Upper lobe of right lung (tissue), 1 donor: ENCODE measurements at regions not wholly inside any gene's neighbourhood (a gene's known extent, or its start where the extent isn't known, plus 50 kb on each side); places are given as distances from the start of the nearest gene placed in this dataset.
"Not testable (repeated sequence)": the region's sequence is repeated elsewhere in the genome, so short reads cannot be mapped to it uniquely, and the experiment has no call there.

Source experiments
- ATAC-seq: fragments of 200-7000 bp; cut with Tn5 transposase; one replicate; pipeline ENCODE4 v1.9.1; 2020; ENCODE audit warnings: mild to moderate bottlenecking, moderate library complexity
- DNase-seq: peaks from one replicate; pipeline ENCODE4 v3.0.0-alpha.2; 2020
- H3K27ac ChIP-seq: fragments of 200-600 bp; one replicate; pipeline ENCODE4 v1.8.0; 2022
- H3K27me3 ChIP-seq: fragments of 200-600 bp; one replicate; pipeline ENCODE4 v1.8.0; 2022; ENCODE audit warnings: mild to moderate bottlenecking
- H3K36me3 ChIP-seq: fragments of 200-600 bp; one replicate; pipeline ENCODE4 v1.8.0; 2022
- H3K4me1 ChIP-seq: fragments of 200-600 bp; one replicate; pipeline ENCODE4 v1.8.0; 2022
- H3K4me3 ChIP-seq: fragments of 200-600 bp; one replicate; pipeline ENCODE4 v1.8.0; 2022; ENCODE audit warnings: mild to moderate bottlenecking
- H3K9me3 ChIP-seq: fragments of 200-600 bp; one replicate; pipeline ENCODE4 v1.8.0; 2022
- CTCF ChIP-seq: fragments of 200-600 bp; IDR thresholded peaks from one replicate; pipeline ENCODE4 v1.8.0; 2022; ENCODE audit warnings: antibody characterized with exemption
- intact Hi-C: fragments of 100-400 bp; cut with DNase I; formaldehyde crosslinking; loops from one replicate; pipeline ENCODE4 v1.11.0; 2022
- donor health status: DM: no; HTN: yes; CAD: no; lungs with severe emphysema.

GRCh38 chr5:29148581-29148980, 2044.9 kb upstream of the CDH6 start:
- H3K4me3 ChIP-seq, result no peak overlapping the region
- DNase-seq (no peak), ATAC-seq (no peak)
- H3K36me3 ChIP-seq, result no peaks in the 10 kb centered on the region
- no peaks in the 10 kb centered on the region for H3K9me3 ChIP-seq
- intact Hi-C loops, result no loop called here
- no peak for TF ChIP-seq CTCF
- H3K4me1 ChIP-seq, result no peaks in the 10 kb centered on the region
- H3K27me3 ChIP-seq, result no peaks in the 10 kb centered on the region
- no peak overlapping the region for H3K27ac ChIP-seq

GRCh38 chr5:29148073-29148472, 2045.4 kb upstream of the CDH6 start:
- Histone ChIP-seq H3K27ac (no peak overlapping the region), H3K4me3 (no peak overlapping the region), H3K4me1 (no peaks in the 10 kb centered on the region), H3K9me3 (no peaks in the 10 kb centered on the region), H3K36me3 (no peaks in the 10 kb centered on the region), H3K27me3 (no peaks in the 10 kb centered on the region)
- DNase-seq (no peak), ATAC-seq (no peak)
- intact Hi-C loops, result no loop called here
- TF ChIP-seq CTCF, result no peak

GRCh38 chr5:29143266-29143665, 2050.2 kb upstream of the CDH6 start:
- Histone ChIP-seq H3K9me3 (no peaks in the 10 kb centered on the region), H3K36me3 (no peaks in the 10 kb centered on the region), H3K4me3 (no peak overlapping the region), H3K4me1 (no peaks in the 10 kb centered on the region), H3K27me3 (no peaks in the 10 kb centered on the region), H3K27ac (no peak overlapping the region)
- no peak for DNase-seq
- no peak for TF ChIP-seq CTCF
- ATAC-seq, result no peak
- intact Hi-C loops, result no loop called here

GRCh38 chr5:29134418-29134817, 2059.1 kb upstream of the CDH6 start:
- no peak overlapping the region for H3K27ac ChIP-seq
- peaks cover 5% of the 10 kb centered on the region for H3K9me3 ChIP-seq
- no peak for DNase-seq
- H3K4me3 ChIP-seq, result no peak overlapping the region
- no peak for ATAC-seq
- intact Hi-C loops, result no loop called here
- no peaks in the 10 kb centered on the region for H3K36me3 ChIP-seq
- no peaks in the 10 kb centered on the region for H3K4me1 ChIP-seq
- no peak for TF ChIP-seq CTCF
- no peaks in the 10 kb centered on the region for H3K27me3 ChIP-seq

GRCh38 chr5:29131285-29131684, 2062.2 kb upstream of the CDH6 start:
- Histone ChIP-seq H3K4me3 (no peak overlapping the region), H3K4me1 (no peaks in the 10 kb centered on the region), H3K27me3 (no peaks in the 10 kb centered on the region), H3K27ac (no peak overlapping the region), H3K36me3 (no peaks in the 10 kb centered on the region), H3K9me3 (peaks cover 5% of the 10 kb centered on the region)
- intact Hi-C loops, result no loop called here
- no peak for ATAC-seq
- no peak for DNase-seq
- no peak for TF ChIP-seq CTCF

GRCh38 chr5:29130786-29131185, 2062.7 kb upstream of the CDH6 start:
- Histone ChIP-seq H3K9me3 (peaks cover 5% of the 10 kb centered on the region), H3K27me3 (no peaks in the 10 kb centered on the region), H3K4me1 (no peaks in the 10 kb centered on the region), H3K4me3 (no peak overlapping the region), H3K36me3 (no peaks in the 10 kb centered on the region), H3K27ac (no peak overlapping the region)
- no peak for DNase-seq
- no peak for ATAC-seq
- intact Hi-C loops, result no loop called here
- no peak for TF ChIP-seq CTCF

- H3K9me3 ChIP-seq, ATAC-seq, H3K4me1 ChIP-seq, H3K36me3 ChIP-seq, H3K27me3 ChIP-seq, DNase-seq, intact Hi-C loops, H3K27ac ChIP-seq, H3K4me3 ChIP-seq: not testable (repeated sequence)
Observed at GRCh38 chr5:29127524-29128156, 2065.8 kb upstream of the CDH6 start.

GRCh38 chr5:29126462-29126861, 2067.0 kb upstream of the CDH6 start:
- ATAC-seq, DNase-seq, H3K36me3 ChIP-seq, H3K4me1 ChIP-seq, intact Hi-C loops, H3K27me3 ChIP-seq, H3K27ac ChIP-seq, H3K9me3 ChIP-seq, H3K4me3 ChIP-seq: not testable (repeated sequence)
